Retinal pigment epithelial cell (primary cell): ENCODE measurements at regions not wholly inside any gene's neighbourhood (a gene's known extent, or its start where the extent isn't known, plus 50 kb on each side); places are given as distances from the start of the nearest gene placed in this dataset.

Experiments
- DNase-seq: peaks from one replicate; pipeline ENCODE4 v3.0.0-alpha.2; 2010; ENCODE audit warnings: low read depth
- H3K4me3 ChIP-seq: 2 replicates; pipeline ENCODE4 v1.5.1; 2011; ENCODE audit warnings: mild to moderate bottlenecking, low read length, control low read depth, moderate library complexity
- CTCF ChIP-seq: conservative IDR thresholded peaks from 2 replicates; pipeline ENCODE4 v1.5.1; 2011; ENCODE audit warnings: low read depth, low read length, control low read depth, inconsistent platforms

- H3K4me3 ChIP-seq = no peak overlapping the region
- no peak for TF ChIP-seq CTCF
- DNase-seq = no peak
Observed at GRCh38 chr3:64293121-64293520, 67.9 kb upstream of the PRICKLE2 start.

DNA sequence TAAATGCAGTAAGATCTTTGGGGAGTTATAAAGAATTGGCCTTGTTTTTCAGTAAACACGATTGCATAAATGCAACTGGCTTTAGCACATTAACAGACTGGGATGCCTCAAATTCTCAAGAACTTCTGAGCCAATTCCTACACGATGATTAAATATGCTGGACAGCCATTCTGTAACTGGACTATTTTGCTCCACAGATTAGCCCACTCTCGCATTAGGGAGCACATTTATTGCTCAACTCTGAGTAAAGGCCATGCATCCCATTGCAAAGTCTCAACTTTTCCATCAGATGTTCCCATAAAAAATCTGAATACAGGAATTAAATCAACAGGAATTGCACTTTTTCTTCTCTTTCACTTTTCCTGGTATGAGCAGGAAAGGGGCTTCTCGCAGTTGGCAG lies 66.7 kb upstream of the PRICKLE2 start:
- DNase-seq = no peak
- TF ChIP-seq CTCF = no peak
- no peak overlapping the region for H3K4me3 ChIP-seq

DNA sequence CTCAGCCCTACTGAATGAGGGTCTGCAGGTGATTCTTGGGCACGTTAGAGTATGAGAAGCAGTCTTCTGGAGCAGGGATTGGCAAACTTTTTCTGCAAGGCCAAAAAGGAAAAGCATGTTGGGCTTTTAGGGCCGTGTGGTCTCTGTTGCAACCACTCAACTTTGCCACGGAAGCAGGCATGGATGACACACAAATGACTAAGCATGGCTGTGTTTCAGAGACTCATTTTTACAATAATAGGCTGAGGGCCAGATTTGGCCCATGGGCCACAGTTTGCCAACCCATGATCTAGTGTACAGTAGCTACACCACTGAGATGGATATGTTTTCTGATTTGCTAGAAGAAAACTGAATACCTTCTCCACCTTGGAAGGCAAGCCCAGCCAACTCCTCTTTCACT lies 66.1 kb upstream of the PRICKLE2 start:
- DNase-seq = no peak
- no peak for TF ChIP-seq CTCF
- no peak overlapping the region for H3K4me3 ChIP-seq

DNA sequence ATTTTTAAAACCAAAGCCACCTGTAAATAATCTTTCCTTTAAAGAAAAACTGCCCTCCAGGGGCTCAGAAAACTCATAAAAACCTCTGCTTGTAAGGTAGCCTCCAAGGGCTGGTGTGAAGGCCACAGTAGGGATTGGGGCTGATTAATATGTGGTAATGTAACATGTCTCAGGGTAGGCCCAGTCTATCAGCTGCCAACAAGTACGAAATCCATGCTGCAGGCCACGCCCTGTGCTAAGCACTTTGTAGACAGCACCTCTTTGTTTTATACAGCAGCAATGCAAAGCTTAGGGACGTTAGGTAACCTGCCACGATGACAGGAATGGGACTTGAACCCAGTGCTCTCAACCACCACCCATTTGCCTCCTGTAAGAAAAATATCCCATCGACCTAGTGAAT lies 65.6 kb upstream of the PRICKLE2 start:
- TF ChIP-seq CTCF = no peak
- H3K4me3 ChIP-seq = no peak overlapping the region
- no peak for DNase-seq

DNA sequence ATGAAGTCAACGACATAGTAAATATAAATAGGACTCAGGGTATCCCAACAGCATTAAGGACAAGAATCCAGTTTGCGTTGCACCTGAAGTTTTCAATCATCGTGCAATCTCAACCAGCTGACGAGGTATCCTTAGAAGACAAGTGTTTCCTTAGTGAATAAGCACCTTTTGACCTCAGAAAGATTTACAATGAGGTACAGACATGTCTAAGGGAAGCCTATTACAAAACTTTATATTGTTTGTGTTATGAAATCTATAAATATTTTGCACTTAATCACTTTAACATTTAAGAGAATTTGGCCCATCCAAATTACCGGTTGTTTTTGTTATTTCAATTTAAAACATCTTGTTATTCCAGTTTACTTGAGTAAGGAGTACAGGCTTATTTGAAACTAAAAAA lies 64.9 kb upstream of the PRICKLE2 start:
- no peak for DNase-seq
- TF ChIP-seq CTCF = no peak
- H3K4me3 ChIP-seq = no peak overlapping the region

- no peak for DNase-seq
- TF ChIP-seq CTCF = no peak
Observed at GRCh38 chr3:64289622-64290021, 64.4 kb upstream of the PRICKLE2 start.

DNA sequence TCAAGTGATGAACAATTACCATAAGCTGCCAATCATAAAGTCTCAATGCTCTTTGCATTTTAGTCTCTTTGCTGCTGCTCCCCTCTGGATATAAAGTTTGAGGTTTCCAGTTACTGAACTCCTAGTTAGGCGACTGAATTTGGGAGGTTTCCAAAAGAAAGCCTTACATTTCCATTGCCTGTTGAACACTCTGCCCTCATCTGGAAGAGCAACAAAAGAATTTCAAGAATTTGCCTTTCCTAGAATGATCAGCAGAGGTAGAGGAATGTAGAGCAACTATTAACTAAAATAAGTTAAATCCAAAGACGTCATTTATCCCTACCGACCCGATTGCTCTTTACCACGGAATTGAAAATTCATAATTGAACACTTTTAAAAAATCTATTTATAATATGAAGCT lies 53.4 kb upstream of the PRICKLE2 start:
- peak; percentile 3 for TF ChIP-seq CTCF
- H3K4me3 ChIP-seq = no peak overlapping the region
- no peak for DNase-seq

More at GRCh38 chr3:64289622-64290021, 64.4 kb upstream of the PRICKLE2 start:
- H3K4me3 ChIP-seq = no peak overlapping the region
